ENCODE measurements at regions not wholly inside any gene's neighbourhood (a gene's known extent, or its start where the extent isn't known, plus 50 kb on each side); places are given as distances from the start of the nearest gene placed in this dataset.

GRCh38 chr1:234941321-234942011, 187.2 kb downstream of the TOMM20 start:
- no peak overlapping the region for H3K4me3 ChIP-seq
- H3K4me1 ChIP-seq, result peaks cover 60% of the 10 kb centered on the region
- peak overlapping the region; percentile 27; the same call in 1 of the 2 replicates for H3K4me2 ChIP-seq

DNA sequence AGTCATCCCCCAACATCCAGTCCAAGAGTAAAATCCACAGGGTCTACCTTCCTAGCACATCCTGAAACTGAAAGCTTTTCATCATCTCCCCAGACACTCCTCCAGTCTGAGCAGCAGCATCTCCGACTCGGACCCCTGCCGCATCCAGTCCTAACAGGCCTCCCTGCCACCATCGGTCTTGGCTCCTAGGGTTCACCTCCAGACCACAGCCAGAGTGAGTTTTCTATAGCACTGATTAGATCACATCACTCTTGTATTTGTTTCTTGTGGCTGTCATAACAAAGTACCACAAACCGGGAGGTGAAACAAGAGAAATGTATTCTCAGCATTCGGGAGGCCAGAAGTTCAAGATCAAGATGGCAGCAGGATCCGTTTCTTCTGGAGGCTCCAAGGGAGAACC, 187.8 kb downstream of the TOMM20 start:
- H3K4me2 ChIP-seq, result no peak overlapping the region
- peaks cover 9% of the 10 kb centered on the region for H3K9me3 ChIP-seq
- H3K27me3 ChIP-seq, result no peaks in the 10 kb centered on the region
- no peak overlapping the region for H3K9ac ChIP-seq
- H3K36me3 ChIP-seq, result no peaks in the 10 kb centered on the region
- no peak for TF ChIP-seq Cebpa-rat (IDR thresholded peaks at IDR 0.05)
- H3K4me3 ChIP-seq, result no peak overlapping the region
- no peaks in the 10 kb centered on the region for H4K20me1 ChIP-seq
- no peak overlapping the region for H3K27ac ChIP-seq
- peaks cover 54% of the 10 kb centered on the region for H3K4me1 ChIP-seq

More at GRCh38 chr1:234941321-234942011, 187.2 kb downstream of the TOMM20 start:
- H3K9me3 ChIP-seq, result peaks cover 9% of the 10 kb centered on the region
- H3K27me3 ChIP-seq, result no peaks in the 10 kb centered on the region
- no peaks in the 10 kb centered on the region for H3K36me3 ChIP-seq
- H3K9ac ChIP-seq, result no peak overlapping the region
- H4K20me1 ChIP-seq, result no peaks in the 10 kb centered on the region
- H3K27ac ChIP-seq, result no peak overlapping the region
- TF ChIP-seq Cebpa-rat (IDR thresholded peaks at IDR 0.05), result no peak

DNA sequence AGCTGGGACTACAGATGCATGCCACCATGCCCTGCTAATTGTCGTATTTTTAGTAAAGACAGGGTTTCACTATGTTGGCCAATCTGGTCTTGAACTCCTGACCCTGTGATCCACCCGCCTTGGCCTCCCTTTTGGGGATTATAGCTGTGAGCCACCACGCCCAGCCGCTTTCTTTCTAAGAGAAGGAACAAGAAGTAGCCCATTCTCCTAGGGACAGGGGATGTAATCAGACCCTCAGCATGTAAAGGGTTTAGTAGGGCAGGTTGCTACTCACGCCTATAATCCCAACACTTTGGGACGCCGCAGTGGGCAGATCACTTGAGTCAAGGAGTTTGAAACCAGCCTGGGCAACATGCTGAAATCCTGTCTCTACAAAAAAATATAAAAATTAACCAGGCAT, 189.7 kb downstream of the TOMM20 start:
- Histone ChIP-seq H4K20me1 (no peaks in the 10 kb centered on the region), H3K9me3 (peaks cover 9% of the 10 kb centered on the region), H3K27me3 (no peaks in the 10 kb centered on the region), H3K27ac (no peak overlapping the region), H3K36me3 (no peaks in the 10 kb centered on the region), H3K4me2 (no peak overlapping the region), H3K9ac (no peak overlapping the region), H3K4me3 (no peak overlapping the region), H3K4me1 (peaks cover 36% of the 10 kb centered on the region)
- no peak for TF ChIP-seq Cebpa-rat (IDR thresholded peaks at IDR 0.05)

GRCh38 chr1:234938135-234938534, 190.5 kb downstream of the TOMM20 start:
- Histone ChIP-seq H3K4me3 (no peak overlapping the region), H3K27ac (no peak overlapping the region), H3K4me1 (peaks cover 36% of the 10 kb centered on the region), H3K36me3 (no peaks in the 10 kb centered on the region), H3K27me3 (no peaks in the 10 kb centered on the region), H3K9me3 (peaks cover 9% of the 10 kb centered on the region), H3K9ac (no peak overlapping the region), H3K4me2 (no peak overlapping the region), H4K20me1 (no peaks in the 10 kb centered on the region)
- no peak for TF ChIP-seq Cebpa-rat (IDR thresholded peaks at IDR 0.05)

- H3K36me3 ChIP-seq, result no peaks in the 10 kb centered on the region
- peaks cover 9% of the 10 kb centered on the region for H3K9me3 ChIP-seq
- 0 out of 2 replicates have a peak overlapping the region, but pooled peaks have one; percentile 0 for H3K4me2 ChIP-seq
- no peak overlapping the region for H3K4me3 ChIP-seq
- H3K27me3 ChIP-seq, result no peaks in the 10 kb centered on the region
- no peak for TF ChIP-seq Cebpa-rat (IDR thresholded peaks at IDR 0.05)
- H3K27ac ChIP-seq, result no peak overlapping the region
- peaks cover 33% of the 10 kb centered on the region for H3K4me1 ChIP-seq
- no peak overlapping the region for H3K9ac ChIP-seq
- H4K20me1 ChIP-seq, result no peaks in the 10 kb centered on the region
Observed at GRCh38 chr1:234936612-234937389, 191.8 kb downstream of the TOMM20 start.

GRCh38 chr1:234934611-234935033, 194.0 kb downstream of the TOMM20 start:
- H3K27ac ChIP-seq, result no peak overlapping the region
- H3K4me2 ChIP-seq, result no peak overlapping the region
- H3K9ac ChIP-seq, result no peak overlapping the region
- H3K36me3 ChIP-seq, result no peaks in the 10 kb centered on the region
- TF ChIP-seq Cebpa-rat (IDR thresholded peaks at IDR 0.05), result no peak
- no peaks in the 10 kb centered on the region for H3K27me3 ChIP-seq
- no peaks in the 10 kb centered on the region for H3K9me3 ChIP-seq
- H4K20me1 ChIP-seq, result no peaks in the 10 kb centered on the region
- H3K4me3 ChIP-seq, result no peak overlapping the region
- H3K4me1 ChIP-seq, result peaks cover 29% of the 10 kb centered on the region

DNA sequence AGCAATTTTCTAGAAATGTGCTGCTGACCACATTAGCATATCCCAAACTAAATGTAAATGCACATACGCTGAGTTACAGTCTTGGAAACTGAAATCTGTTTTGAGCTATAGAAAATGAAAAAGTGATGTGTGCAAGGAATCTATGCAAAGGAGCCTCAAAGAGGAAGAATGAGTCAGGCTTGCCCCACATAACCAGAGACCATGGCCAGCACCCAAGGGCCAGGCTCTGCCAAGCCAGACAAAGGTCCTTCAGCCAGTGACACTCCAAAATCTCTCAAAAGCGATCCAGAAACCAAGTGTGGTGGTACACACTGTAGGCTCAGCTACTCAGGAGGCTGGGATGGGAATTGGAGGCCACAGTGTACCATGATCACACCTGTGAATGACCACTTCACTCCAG, 195.2 kb downstream of the TOMM20 start:
- peaks cover 40% of the 10 kb centered on the region for H3K4me1 ChIP-seq
- H3K27ac ChIP-seq, result peak overlapping the region; percentile 48; the same call in 1 of the 2 replicates
- H3K4me2 ChIP-seq, result peak overlapping the region; percentile 67
- no peak for TF ChIP-seq Cebpa-rat (IDR thresholded peaks at IDR 0.05)
- no peaks in the 10 kb centered on the region for H4K20me1 ChIP-seq
- H3K27me3 ChIP-seq, result no peaks in the 10 kb centered on the region
- H3K36me3 ChIP-seq, result no peaks in the 10 kb centered on the region
- H3K9ac ChIP-seq, result no peak overlapping the region
- H3K9me3 ChIP-seq, result no peaks in the 10 kb centered on the region
- no peak overlapping the region for H3K4me3 ChIP-seq

GRCh38 chr1:234932511-234933430, 195.9 kb downstream of the TOMM20 start:
- Histone ChIP-seq H3K4me1 (peaks cover 46% of the 10 kb centered on the region), H4K20me1 (no peaks in the 10 kb centered on the region), H3K4me3 (no peak overlapping the region), H3K4me2 (peak overlapping the region; percentile 67), H3K9ac (no peak overlapping the region), H3K36me3 (no peaks in the 10 kb centered on the region), H3K27ac (peak overlapping the region; percentile 48), H3K9me3 (no peaks in the 10 kb centered on the region), H3K27me3 (no peaks in the 10 kb centered on the region)
- TF ChIP-seq Cebpa-rat (IDR thresholded peaks at IDR 0.05), result no peak

DNA sequence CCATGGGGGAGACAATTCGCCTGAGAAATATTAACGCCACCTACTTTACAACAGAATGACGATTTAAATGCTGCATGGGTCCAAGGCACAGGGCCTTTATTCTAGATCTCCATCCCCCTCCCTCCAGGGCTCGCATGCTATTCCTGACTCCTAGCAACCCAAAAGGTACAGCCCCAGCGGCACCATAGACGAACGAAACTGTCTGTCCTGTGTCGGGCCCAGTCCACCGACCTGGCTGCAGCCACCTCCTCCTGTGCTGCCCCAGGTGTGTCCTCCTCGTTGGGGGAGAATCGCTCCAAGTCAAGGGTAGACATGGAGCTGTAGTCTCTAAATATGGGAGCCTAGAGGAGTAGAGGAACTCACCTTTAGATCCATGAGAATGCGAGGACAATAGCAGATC, 196.5 kb downstream of the TOMM20 start:
- no peak overlapping the region for H3K4me2 ChIP-seq

More for the DNA sequence above, 196.5 kb downstream of the TOMM20 start:
- Histone ChIP-seq H3K9ac (no peak overlapping the region), H3K9me3 (no peaks in the 10 kb centered on the region), H3K4me3 (no peak overlapping the region), H4K20me1 (no peaks in the 10 kb centered on the region), H3K36me3 (no peaks in the 10 kb centered on the region), H3K27me3 (no peaks in the 10 kb centered on the region), H3K4me1 (peaks cover 46% of the 10 kb centered on the region), H3K27ac (0 out of 2 replicates have a peak overlapping the region, but pooled peaks have one; percentile 48)
- TF ChIP-seq Cebpa-rat (IDR thresholded peaks at IDR 0.05), result no peak
